Germinal center (tissue), 1 donor: ENCODE measurements at regions not wholly inside any gene's neighbourhood (a gene's known extent, or its start where the extent isn't known, plus 50 kb on each side); places are given as distances from the start of the nearest gene placed in this dataset.
"Not testable (repeated sequence)": the region's sequence is repeated elsewhere in the genome, so short reads cannot be mapped to it uniquely, and the experiment has no call there.

Experiments
- DNase-seq: peaks from one replicate; pipeline ENCODE4 v3.0.0; 2012; ENCODE audit warnings: mixed read lengths, low spot score

DNA sequence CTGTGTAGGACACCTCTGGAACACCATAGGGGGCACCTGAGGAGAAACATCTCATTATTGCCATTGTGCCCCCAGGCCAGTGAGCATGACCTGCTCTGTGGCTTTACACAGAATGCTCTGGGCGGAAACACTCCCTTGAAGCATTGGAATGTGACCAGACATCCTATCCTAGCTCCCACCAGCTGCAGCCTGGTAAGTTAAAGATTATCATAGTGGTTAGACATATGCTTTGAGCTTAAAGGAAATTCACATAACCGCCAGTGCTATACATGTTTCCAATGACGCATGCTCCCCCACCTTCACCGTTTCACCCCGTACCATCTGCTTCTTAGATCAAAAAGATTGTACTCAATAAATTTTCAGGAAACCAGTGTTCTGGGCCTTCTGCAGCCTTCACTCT lies 217.7 kb upstream of the CENPE start:
- no peak for DNase-seq

DNA sequence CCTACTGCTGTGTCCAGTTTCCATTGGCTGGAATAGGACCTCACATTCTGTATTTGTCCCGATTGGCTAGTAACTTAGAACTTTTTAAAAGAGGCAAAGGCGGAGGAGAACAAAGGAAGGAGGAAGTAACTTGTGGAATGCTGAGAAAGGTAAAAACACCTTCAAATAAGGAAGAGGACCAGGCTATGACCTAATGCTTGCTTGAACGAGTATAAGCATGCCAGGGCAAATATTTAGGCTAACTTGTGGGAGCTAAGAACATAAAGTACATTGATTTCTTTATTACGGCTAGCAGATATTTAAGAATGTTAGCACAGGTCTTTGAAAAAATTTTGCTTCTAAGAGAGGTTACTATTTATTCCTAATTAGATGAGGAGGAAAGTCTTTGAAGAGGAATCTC lies 214.5 kb upstream of the CENPE start:
- not testable (repeated sequence) for DNase-seq

DNA sequence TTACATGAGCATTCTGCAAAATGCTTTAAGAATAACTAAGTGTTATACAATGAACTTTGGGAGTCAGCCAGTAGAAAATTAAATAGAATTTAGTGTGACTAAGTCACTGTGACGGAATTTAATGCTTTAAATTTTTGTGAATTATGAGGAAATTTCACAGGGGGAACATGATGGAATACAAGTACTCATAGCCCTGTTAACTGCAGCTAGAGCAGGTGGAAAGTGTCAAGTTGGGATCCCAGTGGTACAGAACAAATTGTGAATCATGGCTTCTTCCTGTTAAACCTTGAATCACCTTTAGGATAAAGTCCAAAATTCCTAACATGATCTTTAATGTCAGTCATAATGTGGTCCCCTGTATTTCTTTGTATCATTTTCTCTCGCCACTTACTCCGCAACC lies 212.2 kb upstream of the CENPE start:
- DNase-seq, result no peak

DNA sequence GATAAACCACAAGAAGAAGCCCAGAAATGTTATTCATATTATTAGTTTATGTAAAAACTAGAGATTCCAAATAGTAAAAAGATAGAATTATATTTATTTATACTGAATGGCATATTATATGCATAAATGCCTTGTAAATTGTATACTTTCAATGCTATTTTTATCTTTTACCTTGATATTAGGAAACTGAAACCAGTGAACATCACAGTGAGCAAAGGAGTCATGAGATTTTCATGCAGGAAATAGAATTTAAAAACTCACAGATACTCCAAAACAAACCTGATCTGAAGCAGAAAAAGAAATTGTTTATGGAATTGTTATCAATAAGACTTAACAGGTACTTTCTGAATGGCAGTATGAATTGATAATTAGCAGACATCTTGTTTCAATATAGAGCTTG lies 207.3 kb upstream of the CENPE start:
- DNase-seq, result no peak

DNA sequence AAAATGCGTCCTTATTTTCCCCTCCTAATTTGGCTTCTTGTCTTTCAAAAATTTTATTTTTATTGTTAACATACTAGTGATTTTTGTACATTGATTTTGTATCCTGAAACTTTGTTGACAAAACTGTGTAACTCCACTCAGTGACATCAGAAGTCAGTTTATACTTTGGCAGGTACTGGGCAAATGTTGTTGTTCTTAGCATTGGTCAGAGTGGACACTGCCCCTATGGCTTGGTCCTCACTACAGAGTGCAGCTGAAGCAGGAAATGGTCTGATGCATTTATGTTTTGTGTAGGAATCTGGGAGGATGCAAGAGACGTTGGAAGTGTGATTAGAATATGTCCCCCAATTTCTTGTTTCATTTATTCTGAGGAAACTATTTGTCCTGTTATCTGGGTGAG lies 205.5 kb upstream of the CENPE start:
- DNase-seq, result no peak

DNA sequence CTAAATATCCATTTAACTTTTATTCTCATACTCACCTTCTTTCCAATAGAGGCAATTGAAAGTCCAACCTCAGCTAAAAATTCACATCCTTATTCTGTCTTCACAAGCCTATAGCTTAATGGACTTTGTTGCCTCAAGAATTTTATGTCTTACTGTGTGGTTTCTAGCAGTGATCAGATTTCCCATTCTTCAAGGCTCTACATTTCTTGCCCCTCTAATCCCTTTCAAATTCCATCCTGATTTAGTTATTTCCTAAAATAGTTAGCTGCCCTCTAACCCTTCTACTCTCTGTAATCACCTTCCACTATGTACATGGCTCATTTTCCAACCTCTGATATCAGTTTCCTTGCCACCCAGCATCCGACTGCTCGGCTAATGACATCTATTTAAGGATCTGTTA lies 204.1 kb upstream of the CENPE start:
- no peak for DNase-seq

DNA sequence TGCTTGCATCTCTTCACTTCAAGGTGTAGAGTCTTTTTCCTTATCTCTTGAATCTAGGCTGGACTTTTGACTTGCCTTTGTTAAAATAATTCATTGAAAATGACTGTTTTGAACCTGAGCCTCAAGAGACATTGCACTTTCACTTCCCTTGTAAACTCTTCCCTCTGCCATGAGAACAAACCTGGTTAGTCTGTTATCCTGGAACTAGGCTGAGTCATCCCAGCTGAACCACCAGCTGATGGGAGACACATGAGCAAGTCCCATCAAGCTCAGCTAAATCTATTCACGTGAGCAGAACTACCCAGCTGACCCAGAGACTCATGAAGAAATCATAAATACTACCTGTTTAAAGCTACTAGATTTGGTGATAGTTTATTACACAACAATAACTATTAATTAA lies 202.3 kb upstream of the CENPE start:
- peak; percentile 1 for DNase-seq

DNA sequence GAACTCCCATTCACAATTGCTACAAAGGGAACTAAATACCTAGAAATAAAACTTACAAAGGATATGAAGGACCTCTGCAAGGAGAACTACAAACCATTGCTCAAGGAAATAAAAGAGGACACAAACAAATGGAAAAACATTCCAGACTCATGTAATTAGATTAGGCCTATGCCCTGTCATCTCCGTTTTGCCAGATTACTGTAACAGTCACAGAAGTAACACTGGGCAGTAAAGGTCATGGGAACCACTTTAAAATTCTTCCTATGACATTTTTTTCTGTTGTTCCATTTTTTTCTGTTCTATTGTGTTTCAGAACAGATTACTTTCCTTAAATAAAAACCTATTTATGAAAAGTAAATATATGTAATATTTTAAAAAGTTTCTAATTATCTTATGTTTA lies 199.4 kb upstream of the CENPE start:
- DNase-seq, result no peak

DNA sequence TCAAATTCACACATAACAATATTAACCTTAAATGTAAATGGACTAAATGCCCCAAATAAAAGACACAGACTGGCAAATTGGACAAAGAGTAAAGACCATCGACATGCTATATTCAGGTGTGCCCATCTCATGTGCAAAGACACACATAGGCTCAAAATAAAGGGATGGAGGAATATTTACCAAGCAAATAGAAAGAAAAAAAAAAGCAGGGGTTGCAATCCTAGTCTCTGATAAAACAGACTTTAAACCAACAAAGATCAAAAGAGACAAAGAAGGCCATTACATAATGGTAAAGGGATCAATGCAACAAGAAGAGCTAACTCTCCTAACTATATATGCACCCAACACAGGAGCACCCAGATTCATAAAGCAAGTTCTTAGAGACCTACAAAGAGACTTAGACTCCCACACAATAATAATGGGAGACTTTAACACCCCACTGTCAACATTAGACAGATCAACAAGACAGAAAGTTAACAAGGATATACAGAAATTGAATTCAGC lies 189.4 kb upstream of the CENPE start:
- DNase-seq, result not testable (repeated sequence)

DNA sequence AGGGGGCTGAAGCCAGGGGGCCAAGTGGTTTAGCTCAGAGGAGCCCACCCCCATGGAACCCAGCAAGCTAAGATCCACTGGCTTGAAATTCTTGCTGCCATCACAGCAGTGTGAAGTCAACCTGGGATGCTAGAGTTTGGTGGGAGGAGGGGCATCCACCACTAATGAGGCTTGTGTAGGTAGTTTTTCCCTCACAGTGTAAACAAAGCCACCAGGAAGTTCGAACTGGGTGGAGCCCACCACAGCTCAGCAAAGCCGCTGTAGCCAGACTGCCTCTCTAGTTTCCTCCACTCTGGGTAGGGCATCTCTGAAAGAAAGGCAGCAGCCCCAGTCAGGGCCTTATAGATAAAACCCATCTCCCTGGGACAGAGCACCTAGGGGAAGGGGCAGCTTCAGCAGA lies 187.4 kb upstream of the CENPE start:
- not testable (repeated sequence) for DNase-seq

DNA sequence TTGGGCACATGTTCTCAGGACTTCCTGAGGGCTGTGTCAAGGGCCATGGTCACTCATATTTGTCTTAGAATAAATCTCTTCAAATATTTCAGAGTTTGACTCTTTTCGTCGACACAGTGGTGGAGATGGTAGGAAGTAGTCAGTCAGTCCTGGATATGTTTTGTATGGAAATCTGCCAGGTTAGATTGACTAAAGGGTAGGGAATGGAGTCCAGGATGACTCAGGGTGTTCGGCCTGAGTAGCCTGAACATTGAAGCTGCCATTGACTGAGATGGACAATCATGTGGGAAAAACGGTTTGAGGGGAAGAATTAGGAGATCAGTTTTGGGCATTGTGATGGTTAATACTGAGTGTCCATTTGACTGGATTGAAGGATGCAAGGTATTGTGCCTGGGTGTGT lies 177.1 kb upstream of the CENPE start:
- DNase-seq, result no peak

DNA sequence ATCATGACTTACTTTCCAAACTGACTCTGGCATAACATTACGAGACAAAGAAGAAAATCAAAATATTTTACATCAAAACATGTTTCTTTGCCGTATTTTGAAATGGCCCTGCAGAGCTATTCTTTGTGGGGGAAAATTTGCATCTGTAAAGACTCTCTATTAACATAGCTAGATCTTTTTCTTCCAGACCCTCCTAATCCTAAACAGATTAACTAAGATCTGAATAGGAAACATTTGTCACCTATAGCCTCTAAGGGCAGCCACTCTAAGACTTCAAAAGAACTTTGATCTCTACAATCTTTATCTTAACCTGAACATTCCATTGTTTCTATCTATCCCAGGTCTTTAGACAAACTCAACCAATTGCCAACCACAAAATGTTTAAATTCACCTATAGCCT lies 176.6 kb upstream of the CENPE start:
- DNase-seq, result no peak

DNA sequence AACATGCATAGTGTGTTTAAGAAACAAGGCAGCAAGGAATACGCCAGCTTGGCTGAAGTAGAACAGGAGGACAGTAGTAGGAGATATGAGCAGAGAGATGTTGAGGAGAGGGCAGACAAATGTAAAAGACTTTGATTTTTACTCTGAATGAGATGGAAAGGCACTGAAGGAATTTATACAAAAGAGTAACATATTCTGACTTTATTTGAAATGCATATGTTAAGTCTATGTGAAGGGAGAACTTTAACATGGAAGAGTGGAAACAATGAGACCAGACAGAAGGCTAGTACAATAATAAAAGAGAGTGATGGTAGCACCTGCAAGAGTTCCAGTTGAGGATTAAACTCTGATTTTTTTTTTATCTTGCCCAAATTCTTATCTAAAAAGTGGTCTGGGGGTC lies 176.2 kb upstream of the CENPE start:
- no peak for DNase-seq

DNA sequence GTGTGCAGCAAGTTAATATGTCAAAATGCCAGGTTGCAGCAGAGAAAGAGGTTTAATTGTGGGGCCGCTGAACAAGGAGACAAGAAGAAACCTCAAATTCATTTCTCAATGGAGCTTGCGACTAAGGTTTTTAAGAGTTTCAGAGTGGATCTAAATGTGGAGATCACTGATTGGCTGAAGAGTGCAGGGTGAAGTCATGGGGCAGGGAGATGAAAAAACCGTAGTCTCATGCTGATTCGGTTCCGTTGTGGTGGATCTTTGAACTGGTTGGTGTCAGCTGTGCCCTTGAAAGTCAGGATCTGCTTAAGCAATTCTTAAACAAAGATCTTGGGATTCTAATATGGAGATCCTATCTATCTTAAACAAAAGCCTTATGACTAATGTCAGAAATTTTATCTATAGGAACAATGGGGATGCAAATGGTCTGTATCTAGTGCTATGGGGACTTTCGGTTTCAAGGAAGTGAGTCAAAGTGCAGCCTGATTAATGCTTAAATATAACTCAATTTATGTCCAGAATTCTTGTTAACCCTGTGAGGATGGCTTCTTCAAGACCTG lies 173.9 kb upstream of the CENPE start:
- no peak for DNase-seq

DNA sequence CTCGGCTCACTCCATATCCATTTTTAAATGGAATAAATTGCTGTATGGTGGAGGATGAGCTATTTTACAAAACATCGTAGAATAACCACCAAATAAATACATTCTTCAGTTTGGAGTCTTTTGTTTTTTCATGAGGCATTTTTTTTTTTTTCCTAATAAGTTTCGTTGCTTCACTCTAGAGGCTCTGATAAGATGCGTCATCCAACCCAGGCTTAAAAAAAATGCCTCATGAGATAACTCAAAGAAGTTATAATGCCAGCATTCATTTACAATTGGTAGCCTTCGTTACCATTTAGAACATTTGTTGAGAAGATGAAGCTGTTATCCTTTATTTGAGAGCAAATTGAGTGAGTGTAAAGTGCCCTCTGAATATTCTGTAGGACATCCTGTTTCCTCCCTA lies 172.2 kb upstream of the CENPE start:
- DNase-seq, result no peak

DNA sequence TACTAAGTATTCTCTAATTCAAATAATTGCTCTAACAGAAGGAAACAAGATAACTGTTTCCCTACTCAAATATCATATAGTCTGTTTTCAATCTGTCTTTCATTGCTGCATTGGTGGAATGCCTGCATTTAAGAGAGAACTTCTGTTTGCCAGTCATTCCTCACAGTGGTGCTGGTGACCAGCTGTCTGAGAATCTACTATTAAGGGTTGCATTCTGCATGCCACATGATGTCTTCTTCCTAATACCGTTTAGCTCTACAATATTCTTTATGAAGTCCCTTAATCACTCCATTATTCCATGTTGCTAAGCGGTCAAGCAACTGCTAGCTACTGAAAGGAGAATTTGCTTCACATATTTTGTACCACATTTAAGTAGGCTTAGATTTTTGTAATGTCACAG lies 167.1 kb upstream of the CENPE start:
- DNase-seq, result no peak

DNA sequence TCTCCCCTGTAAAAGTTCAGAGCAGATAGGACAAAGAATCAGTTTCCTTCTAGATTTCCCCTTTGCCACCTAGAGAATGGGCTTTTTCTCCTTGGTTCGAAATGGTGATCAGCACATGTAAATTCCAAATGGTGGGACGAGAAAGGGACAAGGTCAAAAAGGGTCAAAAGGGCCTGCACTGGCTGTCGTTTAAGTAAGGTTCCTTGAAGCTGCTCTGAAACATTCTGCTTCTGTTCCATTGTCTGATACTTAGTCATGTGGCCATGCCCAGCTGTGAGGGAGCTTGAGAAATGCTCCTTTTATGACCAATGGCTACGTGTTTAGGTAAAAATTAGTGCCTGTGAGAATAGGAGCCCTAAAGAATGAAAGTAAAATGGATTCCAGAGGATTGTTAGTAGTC lies 165.9 kb upstream of the CENPE start:
- DNase-seq, result no peak

DNA sequence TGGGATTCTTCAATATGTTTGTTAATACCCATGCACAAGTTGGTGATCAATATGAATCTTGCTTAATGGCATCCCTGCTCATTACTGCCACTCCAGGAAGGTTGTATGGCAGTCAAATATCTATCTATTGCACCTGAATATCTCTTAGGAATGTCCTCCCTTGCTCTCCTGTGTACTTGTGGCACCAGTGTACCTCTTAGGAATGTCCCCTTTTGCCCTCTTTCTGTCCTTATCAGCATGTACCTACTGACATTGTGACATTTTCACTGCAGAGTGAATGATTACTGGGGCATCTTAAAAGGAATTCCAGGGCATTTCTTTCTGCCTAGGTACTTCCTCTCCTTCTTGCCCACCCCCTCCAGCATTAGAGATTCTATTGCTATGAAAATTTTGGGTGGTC lies 163.8 kb upstream of the CENPE start:
- no peak for DNase-seq

DNA sequence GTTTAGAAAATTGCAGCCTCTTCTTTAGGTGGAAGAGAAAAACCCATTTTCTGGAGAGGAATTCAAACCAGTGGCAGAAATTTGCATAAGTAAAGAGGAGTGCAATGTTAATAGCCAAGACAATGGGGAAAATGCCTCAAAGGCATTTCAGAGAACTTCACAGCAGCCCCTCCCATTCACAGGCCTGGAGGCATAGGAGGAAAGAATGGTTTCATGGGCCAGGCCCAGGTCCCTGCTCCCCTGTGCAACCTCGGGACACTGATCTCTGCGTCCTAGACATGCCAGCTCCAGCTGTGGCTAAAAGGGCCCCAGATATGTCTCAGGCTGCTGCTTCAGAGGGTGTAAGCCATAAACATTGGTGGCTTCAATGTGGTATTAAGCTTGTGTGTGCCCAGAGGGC lies 161.8 kb upstream of the CENPE start:
- DNase-seq, result no peak

DNA sequence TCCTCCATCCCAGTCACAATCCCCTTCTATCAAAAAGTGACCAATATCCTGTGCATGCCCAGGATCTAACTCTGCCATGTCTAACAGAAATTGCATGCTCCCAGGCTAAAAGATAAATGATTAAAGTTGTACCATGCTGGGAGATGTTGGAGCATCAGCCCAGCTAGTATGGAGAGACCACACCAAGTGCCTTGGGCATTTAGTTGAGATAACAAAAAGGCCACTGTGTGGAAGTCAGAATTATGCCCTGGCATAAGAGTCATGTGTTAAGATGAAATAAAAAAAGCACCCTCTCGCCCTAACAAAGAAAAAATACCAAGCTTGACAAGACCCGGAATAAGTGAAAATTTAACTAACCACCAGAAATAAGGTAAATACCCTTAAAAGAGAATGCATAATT lies 155.9 kb upstream of the CENPE start:
- DNase-seq, result no peak

DNA sequence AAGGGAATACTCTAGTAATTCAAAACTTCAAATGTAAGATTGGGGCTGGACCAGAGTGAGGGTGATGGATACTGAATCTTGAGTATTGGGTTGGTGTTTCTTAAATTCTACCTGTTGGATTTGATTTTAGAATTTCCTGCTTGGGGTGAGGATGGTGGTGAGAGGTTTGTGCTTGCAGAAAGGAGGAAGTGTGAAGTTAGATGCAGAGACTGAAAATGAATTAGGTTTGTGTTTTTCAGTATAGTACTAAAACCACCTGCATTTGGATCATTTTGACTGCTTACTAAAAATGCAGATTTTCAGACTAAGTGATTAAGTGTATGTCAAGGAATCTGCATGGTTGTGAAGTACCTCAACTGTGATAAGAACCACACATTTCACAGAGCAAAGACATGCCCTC lies 131.5 kb upstream of the CENPE start:
- no peak for DNase-seq

DNA sequence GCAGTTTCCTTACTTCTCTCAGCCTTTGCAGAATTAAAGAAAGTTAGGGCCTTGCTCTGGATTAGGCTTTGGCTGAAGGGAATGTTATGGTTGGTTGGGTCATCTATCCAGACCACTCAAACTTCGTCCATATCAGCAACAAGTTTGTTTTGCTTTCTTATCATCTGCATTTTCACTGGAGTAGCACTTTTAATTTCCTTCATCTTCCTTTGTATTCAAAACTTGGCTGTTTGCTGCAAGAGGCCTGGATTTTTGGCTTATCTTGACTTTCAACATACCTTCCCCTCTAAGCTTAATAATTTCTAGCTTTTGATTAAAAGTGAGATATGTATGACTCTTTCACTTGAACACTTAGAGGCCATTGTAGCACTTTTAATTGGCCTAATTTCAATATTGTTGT lies 126.7 kb upstream of the CENPE start:
- DNase-seq, result no peak

DNA sequence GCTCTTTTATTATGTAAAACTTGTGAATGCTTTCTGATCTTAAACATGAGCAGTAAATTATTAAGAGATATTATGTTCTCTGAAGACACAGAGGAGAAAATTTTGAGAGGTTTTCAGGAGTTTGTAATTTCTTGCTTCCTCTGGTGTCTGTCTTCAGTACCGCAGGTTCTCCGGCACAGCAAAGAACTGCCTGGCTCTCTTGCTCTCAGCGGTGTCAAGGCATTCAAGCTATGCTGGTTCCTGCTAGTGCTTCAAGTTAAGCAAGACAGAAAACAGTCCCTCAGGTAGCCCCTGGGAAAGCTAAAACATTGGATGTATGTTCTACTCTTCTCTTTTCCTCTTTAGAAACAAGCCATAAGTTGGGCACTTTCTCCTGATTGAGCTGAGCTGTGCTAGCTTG lies 120.2 kb upstream of the CENPE start:
- DNase-seq, result no peak

DNA sequence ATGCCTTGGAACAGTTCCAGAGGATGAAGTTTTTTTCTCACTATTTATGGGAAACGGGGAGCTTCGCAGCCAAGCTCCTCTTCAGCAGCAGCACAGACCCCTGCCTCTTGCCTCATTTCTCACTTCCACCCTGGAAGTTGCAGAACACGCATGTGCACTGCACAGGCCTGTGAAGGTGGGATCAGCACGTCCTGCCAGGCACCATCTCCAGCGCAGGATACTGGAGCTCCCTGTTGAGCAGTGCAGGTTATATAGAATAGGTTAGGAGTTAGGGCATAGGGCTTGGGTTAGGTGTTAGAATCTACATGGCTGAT lies 110.1 kb upstream of the CENPE start:
- DNase-seq, result no peak
